Fibroblast of pulmonary artery (primary cell): ENCODE measurements at regions not wholly inside any gene's neighbourhood (a gene's known extent, or its start where the extent isn't known, plus 50 kb on each side); places are given as distances from the start of the nearest gene placed in this dataset.
A peak's percentile ranks its signal among the peaks of the same experiment; 100 is the strongest.
"Not testable (repeated sequence)": the region's sequence is repeated elsewhere in the genome, so short reads cannot be mapped to it uniquely, and the experiment has no call there.

Source experiments
- DNase-seq: peaks from one replicate; pipeline ENCODE4 v3.0.0-alpha.2; 2010; ENCODE audit warnings: low read depth
- H3K4me3 ChIP-seq: replicated peaks from 2 replicates; pipeline ENCODE4 v1.5.1; 2011; ENCODE audit warnings: low read depth, mild to moderate bottlenecking, control low read depth, low read length, moderate library complexity
- TF ChIP-seq, protein P1 (sequence below): IDR thresholded peaks from 2 replicates; pipeline ENCODE4 v1.5.1; 2011; ENCODE audit warnings: mild to moderate bottlenecking, control low read depth, low read length, inconsistent platforms; ENCODE audit errors: missing control alignments

DNA sequence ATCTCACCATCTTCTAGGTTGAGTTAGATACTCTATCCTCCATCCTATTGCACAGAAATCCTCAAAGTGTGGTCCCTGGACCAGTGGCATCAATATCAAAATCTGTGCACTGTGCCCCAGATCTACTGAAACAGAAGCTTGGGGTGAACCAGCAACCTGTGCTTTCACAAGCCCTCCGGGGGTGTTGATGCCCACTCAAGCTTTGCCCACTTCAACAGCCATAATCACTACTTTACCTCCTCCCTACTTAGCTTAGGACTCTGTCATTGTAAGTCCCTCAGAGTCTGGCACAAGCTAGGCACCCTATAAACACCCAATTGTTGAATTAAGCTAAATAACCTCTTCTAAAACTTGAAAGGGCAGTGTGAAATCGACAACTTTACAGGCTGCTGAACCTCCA, 144.2 kb upstream of the SOD1 start:
- TF ChIP-seq, protein P1, sequence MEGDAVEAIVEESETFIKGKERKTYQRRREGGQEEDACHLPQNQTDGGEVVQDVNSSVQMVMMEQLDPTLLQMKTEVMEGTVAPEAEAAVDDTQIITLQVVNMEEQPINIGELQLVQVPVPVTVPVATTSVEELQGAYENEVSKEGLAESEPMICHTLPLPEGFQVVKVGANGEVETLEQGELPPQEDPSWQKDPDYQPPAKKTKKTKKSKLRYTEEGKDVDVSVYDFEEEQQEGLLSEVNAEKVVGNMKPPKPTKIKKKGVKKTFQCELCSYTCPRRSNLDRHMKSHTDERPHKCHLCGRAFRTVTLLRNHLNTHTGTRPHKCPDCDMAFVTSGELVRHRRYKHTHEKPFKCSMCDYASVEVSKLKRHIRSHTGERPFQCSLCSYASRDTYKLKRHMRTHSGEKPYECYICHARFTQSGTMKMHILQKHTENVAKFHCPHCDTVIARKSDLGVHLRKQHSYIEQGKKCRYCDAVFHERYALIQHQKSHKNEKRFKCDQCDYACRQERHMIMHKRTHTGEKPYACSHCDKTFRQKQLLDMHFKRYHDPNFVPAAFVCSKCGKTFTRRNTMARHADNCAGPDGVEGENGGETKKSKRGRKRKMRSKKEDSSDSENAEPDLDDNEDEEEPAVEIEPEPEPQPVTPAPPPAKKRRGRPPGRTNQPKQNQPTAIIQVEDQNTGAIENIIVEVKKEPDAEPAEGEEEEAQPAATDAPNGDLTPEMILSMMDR, result no peak
- DNase-seq, result no peak
- H3K4me3 ChIP-seq, result no peak overlapping the region

DNA sequence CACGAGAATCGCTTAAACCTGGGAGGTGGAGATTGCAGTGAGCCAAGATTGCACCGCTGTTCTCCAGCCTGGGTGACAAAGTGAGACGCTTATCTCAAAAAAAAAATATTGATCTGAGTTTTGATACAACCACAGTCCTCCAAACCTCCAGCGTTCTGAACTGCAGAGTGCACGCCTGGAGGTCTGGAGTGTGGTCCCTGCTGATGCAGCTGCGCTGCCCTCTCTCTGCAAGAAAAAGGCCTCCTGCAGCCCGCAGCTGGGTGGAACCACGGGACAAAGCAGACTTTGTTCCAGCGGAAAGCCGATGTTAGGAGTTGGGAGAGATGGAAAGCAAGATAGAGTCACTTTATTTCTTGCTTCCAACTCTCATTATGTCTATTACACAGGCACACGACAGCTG, 144.9 kb upstream of the SOD1 start:
- no peak for DNase-seq
- TF ChIP-seq, protein P1, result no peak
- no peak overlapping the region for H3K4me3 ChIP-seq

DNA sequence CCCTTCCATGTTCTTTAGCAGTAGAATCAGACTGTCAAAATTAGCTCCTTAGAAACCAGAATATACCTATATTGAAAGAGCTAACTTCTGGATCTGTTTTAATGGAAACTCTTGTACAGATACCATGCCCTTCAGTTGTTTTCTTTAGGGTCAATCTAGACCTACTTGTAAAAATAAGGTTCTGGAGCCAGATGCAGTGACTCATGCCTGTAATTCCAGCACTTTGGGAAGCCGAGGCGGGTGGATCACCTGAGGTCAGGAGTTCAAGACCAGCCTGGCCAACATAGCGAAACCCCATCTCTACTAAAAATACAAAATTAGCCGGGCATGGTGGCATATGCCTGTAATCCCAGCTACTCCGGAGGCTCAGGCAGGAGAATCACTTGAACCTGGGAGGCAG, 146.0 kb upstream of the SOD1 start:
- not testable (repeated sequence) for DNase-seq, H3K4me3 ChIP-seq

DNA sequence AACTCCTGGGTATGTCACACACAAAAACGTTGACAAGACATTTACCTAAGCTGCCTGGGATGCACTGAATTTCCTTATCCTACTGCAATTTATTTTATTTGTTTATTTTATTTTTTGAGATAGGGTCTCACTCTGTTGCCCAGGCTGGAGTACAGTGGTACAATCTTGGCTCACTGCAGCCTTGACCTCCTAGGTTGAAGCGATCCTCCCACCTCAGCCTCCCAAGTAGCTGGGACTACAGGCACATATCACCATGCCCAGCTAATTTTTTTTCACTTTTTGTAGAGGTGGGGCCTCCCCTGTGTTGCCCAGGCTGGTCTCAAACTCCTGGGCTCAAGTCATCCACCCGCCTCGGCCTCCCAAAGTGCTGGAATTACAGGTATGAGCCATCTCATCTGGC, 147.5 kb upstream of the SOD1 start:
- DNase-seq, H3K4me3 ChIP-seq: not testable (repeated sequence)

DNA sequence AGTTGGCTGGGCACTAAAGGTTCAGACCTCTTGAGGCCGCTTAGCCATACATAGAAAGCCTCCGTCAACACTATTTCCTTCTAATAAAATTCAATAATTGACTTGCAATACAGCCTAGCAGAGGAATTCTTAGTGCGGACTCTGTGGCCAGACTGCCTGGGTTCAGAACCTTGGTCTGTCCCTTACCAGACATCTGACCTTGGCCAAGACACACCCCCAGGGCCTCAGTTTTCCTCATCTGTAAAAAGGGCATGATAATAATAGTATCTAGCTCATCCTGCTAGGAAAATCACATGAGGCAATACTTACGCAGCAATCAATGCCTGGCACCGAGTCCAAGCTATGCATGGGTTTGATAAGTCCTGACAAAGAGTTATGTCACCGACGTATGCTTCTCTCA, 148.2 kb upstream of the SOD1 start:
- no peak overlapping the region for H3K4me3 ChIP-seq
- DNase-seq, result no peak
- TF ChIP-seq, protein P1, result no peak

DNA sequence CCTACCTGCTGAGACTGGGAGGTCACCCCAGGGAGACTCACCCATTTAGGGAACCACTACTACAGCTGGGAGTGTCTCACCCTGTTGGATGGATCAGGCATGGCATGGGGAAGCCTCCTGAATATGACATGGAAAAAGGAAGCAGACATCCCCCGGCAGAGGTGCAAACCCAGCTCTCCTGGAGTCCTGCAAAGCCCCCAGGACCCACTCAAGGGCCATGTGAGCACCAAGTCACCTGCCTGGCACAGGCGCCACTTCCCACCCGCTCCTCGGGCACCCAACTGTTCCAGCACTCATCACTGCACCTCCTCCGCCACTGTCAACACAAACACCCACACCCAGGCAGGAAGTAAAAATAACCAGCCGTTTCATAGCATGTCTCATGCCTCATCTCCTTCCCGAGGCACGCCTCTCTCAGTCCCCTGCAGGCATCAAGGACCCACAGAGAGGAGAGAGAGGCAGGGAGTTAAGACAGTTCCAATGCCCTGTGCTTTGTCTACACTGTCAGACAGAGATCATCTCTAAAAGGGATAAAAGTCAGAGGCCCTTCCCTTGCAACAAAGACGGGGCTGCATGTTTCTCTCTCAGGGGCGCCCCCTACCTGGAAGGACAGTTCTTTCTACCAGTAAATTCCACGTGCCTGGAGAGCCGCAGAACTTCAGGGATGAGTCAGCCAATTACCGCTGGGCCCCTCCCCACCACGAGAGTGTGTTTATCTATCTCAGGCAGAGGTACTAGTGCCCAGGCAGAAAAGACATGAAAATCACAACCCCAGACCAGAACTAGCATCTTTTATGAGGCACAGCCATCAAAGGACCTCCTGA, 150.1 kb upstream of the SOD1 start:
- DNase-seq, result peak; percentile 14
- TF ChIP-seq, protein P1, result peak; percentile 7
- no peak overlapping the region for H3K4me3 ChIP-seq

DNA sequence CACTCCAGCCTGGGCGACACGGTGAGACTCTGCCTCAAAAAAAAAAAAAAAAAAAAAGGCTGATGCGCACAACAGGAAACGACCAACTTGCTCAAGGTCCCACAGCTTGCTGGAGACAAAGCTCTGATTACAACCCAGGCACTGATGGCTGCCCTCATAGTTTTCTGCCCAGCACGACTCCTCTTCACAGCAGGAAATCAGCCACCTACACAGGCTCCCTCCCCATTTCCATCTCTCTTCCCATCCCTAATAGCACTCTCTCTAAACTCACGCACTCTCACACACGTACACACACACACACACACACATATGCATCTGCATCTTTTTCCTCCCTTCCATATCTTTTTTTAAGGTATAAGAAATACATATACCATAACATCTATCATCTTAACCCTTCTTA, 153.5 kb upstream of the SOD1 start:
- TF ChIP-seq, protein P1, result no peak
- DNase-seq, result no peak
- no peak overlapping the region for H3K4me3 ChIP-seq

DNA sequence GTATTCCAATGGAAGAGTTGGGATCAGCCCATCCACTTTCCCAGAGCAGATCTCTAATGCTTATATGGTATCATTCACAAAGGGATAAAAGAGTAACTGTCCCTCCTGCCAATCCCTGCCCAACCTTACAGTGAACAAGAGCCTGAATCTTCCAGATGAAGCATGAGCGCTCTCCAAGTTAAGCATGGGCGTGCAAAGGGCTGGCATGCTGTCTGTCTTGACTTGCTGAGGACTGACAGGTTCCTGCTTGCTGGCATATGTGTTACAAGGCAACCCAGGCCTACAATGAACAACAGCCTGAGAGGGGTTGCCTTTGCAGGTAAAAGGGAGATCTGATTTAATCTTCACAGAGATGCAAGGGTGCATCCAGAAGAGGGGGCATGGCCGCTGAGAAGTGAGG, 155.6 kb upstream of the SOD1 start:
- TF ChIP-seq, protein P1, result no peak
- no peak overlapping the region for H3K4me3 ChIP-seq
- DNase-seq, result no peak
